Suppressor macrophage treated with lipopolysaccharide for 1 hour (primary cell): ENCODE measurements at regions not wholly inside any gene's neighbourhood (a gene's known extent, or its start where the extent isn't known, plus 50 kb on each side); places are given as distances from the start of the nearest gene placed in this dataset.

ENCODE experiments used
- DNase-seq, 3 donors: peaks; one replicate each; pipeline ENCODE4 v3.0.0-alpha.2; 2020 to 2022

DNA sequence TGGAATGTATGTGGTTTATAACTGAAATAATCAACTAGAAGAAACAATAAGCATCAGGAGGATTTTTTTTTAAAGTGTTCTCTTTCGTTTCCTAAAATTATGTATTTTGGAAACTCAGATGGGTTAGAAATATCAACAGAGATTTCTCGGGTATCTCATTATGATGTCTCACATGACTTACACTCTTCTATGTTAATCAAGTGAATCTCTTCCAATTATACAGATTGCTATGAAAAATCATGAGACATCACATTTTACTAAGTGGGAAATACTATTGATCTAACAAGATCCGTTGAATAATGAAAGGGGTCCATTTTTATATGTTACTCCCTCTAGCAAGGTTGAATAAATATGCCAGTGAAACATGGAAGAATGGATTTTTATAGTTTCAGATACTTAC is 54.7 kb upstream of the NRIP1 start:
- DNase-seq, result no peak

DNA sequence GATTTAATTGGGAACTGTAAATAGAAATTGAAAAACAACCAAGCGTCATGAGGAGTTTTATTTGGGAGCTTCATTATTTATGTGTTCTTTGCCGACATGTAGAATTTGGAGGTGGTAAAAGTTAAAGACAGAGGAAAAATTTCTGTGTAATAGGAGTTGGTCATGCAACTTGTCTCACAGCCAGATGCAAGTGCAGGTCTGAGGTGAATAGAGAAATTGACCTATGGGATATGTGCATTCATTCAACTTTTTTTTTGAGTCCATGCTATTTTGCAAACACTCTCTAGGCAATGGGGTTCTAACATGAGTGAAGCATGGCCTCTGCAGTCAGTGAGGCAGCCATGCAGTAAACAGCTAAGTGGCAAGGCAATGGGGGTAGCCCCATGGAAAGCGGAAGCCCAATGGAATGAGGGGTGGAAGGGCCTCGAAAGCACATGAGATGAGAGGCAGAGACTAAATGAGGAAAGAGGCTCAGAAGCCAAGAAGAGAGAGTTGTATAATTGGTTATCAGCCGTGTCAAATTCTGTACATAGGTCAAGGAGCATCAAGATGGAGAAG is 56.4 kb upstream of the NRIP1 start:
- no peak for DNase-seq

DNA sequence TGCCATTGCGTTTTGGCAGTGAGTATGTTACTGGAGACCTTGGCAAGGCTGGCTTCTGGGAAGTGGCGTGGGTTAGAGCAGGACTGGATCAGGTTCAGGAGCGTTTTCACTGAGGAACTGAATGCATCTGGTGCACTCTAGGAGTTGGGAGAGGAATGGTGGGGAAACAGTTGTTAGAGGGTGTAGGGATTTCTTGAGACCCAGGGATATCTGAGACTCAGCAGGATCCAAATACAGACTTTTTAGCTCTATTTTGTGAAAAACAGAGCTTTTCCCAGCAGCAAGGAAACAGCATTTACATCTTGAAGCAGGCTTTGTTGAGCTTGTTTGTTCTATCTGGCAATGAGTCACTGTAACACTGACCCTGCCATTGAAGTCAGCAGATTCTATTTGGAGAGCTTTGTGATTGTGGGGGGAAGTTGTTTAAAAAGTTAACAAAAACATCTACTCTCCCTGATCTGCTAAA is 56.9 kb upstream of the NRIP1 start:
- peak in 2 of 3 donors; percentile 9 to 33 for DNase-seq

DNA sequence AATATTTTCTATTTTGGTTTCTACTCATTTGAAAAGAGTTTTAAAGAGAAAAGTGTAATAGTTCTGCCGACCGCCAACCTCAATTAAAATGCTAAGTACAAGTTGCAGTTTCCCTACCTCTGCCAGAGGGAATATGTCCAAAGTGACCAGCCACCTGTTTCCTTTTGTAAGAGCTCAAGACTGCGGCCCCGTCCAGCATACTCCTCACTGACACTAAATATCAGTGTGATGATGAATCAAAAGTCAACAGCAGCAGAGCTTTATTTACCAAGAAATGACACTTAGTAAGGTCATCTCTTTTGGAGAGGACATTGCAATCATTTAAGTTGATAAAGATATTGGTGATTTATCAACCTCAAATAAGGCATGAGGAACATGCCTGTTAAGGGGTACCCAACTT is 57.4 kb upstream of the NRIP1 start:
- no peak for DNase-seq

DNA sequence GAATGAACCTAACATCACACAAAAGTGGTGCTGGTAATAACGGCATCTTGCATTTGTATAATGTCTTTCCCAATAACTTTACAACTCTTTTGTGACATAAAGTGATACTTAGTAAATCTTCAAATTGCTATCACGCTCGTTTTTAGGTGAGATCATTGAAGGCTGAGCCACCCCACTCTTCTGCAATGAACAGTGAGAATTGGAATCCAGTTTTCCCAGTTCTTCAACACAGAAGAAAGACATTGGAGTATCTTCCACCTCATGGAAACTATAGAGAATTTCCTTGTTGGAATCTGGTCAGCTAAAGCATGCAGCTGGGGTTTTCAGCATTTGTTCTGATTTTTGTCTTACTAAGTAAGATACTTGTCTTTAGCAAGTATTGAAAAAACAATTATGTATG is 59.9 kb upstream of the NRIP1 start:
- no peak for DNase-seq

DNA sequence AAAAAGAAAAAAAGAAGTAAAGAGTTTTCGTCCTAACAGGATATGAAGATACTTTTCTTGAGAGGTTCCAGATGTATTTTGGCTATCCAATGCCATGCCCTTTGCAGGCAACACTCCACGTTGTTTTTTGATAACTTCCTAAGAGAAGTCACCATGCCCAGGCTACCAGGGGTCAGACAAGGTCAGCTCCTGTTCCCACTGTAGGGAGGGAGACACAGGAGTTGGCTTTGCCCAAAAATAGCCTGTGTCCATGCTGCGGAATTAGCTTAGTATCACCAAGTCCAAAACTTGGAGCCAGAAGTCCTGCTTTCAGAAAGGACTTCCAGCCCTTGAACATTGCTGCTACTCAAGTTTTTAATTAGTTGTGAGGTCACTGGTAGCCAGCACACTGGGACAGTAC is 62.1 kb upstream of the NRIP1 start:
- no peak for DNase-seq

DNA sequence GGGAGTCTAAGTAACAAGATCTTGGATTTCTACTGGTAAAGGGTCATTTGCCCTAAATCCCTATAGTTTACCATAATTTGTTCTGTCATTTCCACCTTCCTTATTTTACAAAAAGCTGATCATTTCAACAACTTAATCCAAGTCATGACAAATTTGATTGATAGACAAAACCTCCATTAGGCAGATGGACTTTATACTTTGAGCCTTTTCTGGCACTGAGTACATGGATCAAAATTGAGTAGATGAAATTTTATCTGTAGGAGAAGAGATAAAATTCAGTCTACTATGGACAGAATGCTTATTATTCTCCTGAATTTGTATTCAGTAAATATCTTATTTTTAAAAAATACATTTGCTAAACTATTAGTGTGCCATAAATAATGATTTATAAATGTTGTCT is 62.6 kb upstream of the NRIP1 start:
- DNase-seq, result no peak

DNA sequence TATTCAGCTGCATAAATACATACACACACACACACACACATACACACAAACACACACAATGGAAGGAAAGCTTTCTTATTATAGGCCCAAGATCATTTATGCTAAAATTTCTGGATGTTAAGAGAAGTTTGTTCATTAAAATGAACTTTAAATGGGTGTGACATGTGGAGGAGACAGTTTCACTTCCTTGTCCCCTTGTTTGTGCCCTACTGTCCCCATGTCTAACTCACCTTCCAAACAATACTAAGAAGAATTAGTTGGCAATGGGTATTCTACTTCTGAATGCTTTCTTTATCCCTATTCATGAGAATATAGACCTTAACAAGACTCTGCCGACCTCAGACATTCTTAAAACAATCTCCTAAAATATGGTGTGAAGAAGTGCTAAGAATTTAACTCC is 63.5 kb upstream of the NRIP1 start:
- peak in 1 of 3 donors; percentile 14 for DNase-seq

DNA sequence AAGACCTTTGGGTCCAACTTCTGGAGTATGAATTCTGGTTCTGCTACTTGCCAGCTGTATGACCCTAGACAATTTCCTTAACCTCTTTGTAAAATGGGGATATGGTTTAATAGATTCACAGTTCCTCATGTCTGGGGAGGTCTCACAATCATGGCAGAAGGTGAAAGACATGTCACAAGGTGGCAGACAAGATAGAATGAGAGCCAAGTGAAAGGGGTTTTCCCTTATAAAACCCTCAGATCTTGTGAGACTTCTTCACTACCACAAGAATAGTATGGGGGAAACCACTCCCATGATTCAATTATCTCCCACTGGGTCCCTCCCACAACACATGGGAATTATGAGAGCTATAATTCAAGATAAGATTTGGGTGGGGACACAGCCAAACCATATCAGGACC is 63.9 kb upstream of the NRIP1 start:
- peak; percentile 17 to 51 (median 35) for DNase-seq

DNA sequence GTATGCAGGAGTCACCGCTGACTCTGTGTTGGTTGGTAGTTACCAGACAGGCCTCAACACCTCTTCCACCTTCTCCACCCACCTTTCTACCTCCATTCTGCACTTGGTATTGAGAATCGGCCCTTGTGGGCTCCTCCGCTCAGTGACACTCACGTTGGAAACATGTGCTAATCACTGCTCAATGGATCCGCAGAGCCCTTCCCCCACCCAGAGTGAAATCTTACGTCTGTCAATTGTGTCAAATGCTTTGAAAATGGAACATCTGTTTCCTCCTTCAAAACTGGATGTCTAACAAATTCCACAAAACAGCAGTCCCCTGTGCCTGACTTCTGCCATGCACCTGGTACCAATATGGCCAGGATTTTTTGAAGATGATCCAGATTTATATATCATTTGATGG is 65.5 kb upstream of the NRIP1 start:
- DNase-seq, result no peak

DNA sequence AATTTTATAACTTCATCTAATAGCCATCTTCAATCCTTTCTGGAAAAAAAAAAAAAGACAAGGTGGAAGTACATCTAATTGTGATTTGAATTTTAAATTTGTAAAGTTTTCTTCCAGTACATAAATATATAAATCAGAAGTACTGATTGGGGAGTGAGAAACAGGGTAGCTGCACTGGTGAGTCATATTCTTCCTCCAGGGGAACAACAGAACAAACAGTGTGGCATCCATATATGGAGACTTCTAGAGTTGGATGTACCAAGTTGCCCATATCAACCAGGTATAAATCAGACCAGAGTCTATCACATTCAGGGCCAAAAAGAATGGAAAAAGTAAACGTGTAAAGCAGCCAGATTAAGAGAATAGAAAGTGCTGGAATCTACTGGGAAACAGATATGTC is 66.0 kb upstream of the NRIP1 start:
- peak in 1 of 3 donors; percentile 27 for DNase-seq

DNA sequence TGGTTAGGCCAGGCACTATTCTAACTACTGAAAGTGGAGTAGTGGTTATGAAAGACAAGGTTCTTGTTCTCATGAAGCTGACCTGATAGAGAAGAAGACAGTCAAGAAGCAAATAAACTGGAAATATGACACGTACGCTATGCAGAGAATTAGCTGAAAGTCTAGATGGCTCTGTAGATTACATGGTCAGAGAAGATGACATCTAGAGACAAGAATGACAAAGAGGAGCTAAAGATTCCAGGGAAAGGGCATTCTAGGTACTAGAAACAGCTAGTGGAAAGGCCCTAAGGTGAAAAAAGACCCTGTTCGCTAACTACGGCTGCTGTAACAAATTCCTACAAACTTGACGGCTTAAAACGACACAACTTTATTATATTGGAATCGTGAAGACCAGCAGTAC is 68.0 kb upstream of the NRIP1 start:
- no peak for DNase-seq

DNA sequence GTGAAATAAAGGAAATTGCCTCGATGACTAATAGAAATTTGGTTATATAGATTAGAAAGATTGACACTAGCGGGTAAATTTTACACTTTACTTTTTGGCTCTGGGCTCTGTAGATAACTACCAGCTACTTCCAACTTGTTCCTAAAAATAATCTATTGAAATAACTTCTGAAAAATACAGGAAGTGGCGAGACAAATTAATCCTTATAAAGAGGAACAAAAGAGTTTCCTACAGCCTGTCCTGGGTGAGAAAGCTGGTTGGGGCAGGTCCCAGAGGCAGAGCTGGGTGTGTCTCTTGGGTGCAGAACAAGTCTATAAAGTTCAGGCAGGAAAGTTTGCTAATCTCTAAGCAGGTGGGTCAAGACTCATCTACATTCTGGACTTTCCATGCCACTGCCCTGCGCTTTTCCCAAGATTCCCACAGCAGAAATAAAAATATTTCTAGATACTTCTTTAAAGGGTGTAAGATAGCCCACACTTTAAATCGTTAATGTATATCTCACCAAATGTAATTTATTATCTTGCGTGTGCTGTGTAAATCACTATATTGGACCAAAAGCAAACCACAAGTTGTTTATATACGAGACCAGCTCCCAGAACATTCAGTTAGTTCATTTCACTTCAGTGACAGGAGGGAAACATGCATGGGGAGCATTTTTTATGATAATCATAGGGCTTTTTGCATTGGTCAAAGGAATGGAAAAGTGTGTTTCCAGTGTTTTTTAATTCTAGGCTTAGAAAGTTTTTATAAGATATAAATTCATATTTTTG is 70.1 kb upstream of the NRIP1 start:
- peak; percentile 43 to 61 (median 60) for DNase-seq

DNA sequence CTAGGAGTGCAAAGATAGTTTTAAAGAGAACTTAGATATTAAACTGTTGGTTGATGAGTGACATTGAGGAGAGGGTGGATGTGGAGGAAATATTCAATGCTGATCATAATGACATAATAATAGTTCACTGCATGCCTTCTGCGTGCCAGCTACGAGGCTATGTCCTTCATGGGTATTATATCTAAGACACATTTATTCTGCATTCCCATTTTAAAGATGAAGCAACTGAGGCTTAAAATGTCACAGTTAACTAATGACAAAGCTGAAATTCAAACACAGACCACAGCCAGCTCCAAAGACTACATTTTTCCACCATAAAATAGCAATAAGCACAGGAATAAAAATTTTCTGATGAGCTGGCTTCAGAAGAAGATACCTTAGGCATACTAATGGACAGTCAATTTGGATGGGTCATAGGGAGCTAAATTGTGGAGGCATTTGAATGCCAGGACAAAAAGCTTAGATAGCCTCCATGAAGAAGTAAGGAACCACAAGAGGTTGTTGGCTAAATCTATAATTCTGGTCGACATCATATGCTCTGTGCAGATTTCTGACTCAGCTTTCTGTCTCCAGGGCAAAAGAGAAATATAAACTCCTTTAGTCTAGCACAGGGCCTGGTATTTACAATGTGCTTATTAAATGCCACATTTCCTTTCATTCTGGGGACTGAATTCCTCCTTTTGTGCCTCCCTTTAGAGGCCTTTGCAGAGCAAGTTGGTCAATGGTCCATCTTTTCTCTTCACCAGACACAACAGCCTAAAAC is 71.2 kb upstream of the NRIP1 start:
- no peak for DNase-seq

DNA sequence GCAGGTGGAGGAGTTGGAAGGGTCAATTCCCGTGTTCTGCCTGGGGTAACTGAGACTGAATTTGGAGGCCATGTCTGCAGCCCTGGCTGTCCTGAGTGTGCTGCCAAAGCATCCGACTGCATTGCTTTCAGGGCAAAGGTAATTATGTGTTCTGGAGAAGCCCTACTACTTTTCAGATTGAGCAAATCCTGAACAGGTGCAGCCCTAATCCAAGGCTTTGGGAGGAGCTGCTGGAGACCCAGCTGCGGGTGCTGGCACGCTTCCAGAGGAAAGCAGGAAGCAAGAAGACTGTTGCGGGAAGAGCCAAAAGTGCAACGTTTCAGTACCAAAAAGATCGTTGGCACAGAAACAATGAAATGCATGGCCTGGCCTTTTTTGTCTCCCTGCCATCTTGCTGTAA is 73.7 kb upstream of the NRIP1 start:
- DNase-seq, result no peak

DNA sequence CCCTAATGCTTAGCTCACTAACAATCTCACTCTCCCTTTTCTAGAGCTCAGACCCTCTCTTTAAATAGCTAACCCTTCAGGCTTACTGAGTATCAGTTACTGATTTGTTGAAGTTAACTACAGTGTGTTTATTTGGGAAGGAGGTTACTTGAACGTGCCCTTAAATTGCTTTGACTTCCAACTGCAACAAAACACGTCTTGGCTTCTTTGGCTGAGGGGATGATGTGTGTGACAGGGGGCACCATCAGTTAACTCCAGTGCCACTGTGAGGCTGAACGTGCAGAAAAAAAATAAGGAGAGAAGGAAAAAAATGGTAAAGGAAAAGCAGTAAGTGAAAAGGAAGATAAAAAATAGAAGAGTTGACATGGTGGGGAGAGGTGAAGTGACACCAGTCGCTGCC is 75.1 kb upstream of the NRIP1 start:
- no peak for DNase-seq

DNA sequence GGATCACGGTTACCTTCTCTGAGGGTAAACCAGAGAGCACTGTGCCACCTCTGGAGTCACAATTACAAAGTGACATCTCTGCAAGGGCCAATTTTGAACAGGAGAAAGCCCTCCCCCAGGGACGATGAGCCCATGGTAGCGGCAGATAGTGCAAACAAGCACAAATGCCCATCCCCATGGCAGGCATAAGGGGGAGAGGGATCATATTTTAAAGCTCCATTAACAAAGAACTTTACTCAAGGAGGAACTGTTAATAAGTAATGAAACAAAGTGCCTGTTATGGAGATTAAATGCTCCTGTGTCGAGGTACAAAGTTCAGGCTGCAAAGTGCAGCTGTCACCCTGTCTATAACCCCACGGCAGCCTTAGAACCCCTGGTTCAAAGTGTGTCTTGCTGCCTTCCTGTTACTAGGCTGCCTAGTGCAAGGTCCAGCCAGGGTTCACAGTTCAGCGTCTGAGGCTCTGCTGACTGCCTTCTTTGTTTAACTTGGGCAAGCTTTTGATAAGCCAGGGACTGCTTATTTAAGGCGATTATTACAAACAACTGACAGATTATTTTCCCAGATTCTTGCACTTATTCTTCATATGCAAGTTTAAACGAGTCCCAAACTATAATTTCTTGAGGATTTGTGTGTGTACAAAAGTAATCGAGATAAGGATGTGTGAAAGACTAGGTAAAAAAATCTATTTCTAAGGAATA is 75.7 kb upstream of the NRIP1 start:
- no peak for DNase-seq

DNA sequence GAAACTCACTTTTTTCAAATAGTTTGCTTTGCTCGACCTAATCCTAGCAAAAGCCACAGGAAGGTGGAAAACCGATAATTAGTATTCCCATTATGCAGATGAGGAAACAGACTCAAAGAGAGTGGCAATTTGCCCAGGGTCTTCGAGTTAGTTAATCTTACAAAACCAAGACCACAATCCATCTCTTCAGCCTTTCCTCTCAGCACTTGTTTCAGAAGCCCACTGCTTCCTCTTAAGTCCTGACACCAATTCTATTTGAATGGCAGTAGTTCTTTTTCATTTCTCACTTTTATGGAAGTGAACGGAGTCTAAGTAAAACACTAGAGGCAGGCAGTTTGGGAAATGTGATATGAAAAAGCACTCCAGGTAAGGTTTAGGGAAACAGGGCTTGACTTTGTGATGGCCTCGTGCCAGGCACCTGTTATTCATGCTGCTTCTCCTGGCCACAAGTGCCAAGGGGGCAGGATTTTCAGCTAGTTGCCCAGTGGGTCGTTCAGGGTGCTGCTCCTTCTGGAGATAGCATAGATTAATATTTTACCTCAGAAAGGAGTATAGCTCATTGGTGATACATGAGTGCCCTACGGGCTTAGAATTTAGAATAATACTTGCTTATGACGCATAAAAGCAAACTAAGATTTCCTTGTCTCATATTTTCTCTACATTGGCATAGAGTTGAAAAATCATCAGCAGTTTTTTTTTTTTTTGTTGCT is 76.6 kb upstream of the NRIP1 start:
- peak in 1 of 3 donors; percentile 20 for DNase-seq

DNA sequence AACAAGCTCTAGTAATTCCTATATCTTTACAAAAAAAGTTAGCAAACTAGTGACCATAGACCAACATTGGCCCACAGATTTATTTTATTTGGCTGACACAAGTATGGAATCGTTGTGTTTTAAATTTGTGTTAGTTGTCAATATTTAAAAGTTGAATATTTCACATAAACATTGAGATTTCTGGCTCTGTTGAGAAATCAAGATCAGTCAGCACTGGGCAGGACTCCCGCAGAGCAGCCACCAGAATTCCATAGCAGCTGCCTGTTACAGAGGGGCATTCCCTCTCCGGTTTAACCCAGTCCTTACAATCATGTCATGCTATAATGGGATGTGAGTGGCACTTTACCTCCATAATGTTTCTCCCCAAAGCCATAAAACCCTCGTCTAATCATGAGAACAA is 79.2 kb upstream of the NRIP1 start:
- no peak for DNase-seq

DNA sequence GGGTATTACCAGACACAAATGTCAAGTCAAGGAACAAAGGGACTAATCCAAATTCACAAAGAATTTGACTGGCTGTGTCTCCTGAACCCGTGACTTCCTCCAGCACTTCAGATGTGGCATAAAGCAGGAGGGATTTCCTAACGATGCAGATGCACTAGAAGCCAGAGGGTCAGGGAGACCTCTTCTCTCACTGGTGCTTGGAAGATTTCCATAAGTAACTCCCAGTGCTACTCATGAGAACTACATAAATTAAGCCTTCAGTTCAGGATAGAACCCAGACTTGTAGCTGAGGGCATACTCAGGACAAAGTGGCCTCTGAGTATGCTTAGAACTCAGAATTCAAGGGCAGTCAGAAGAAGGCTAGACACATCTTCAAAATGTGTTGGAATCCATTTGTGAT is 83.6 kb upstream of the NRIP1 start:
- no peak for DNase-seq

DNA sequence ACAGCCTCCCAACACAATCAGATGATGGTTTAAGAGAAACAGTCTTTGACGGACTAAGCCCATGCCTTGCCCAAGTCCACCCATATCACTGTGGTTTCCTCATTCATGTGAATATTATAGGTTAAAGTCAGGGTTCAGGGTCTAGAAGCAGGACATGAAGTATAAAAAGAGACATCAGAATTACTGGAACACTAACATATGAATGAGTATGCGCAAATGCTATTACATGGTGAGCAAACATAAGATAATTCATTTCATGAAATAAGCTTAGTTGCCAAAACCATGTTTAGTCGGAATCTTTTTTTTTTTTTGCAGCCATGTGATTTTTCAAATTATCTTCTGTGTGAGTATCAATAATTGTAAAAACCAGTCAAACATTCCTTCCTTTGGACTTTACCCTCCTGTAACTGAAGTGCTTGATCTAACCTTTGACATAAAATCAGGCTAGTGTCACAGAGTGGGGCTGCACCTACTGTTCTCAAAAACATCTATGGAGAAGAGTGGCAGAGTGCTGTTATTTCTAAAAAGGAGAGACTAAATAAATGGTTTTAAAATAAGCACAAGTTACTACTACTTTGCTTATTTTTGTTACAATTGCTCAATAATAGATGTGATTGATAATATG is 84.9 kb upstream of the NRIP1 start:
- DNase-seq, result no peak

DNA sequence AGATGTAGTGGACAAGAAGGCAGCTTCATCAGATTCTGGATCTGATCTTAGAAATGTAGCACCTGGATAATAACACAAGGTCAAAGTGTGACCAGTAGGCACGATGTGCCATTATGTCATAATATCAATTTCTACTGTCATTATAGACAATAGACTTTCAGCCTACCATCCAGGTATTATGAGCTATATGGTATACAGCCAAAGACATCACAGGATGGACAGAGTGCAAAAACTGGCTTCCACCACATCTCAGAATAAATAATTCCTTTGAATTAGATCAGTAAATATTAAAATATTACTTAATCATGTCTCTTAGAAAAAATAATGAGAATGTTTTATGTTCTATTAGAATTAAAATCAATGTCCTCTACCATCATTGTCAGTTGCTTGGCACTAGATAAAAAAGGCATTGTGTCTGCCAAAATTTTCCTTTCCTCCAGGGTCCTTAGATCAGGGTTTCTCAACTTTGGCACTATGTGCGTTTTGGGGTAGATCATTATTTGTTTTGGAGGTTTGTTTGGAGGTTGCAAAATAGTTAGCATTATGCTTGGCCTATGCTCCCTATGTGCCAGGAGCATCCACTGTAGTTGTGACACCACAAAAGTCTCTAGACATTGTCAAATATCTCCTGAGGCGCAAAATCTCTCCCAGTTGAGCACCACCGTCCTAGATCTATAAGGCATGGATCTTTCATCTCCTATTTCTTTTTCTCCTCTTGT is 86.7 kb upstream of the NRIP1 start:
- no peak for DNase-seq
